GM18873 (cell line): ENCODE measurements at regions not wholly inside any gene's neighbourhood (a gene's known extent, or its start where the extent isn't known, plus 50 kb on each side); places are given as distances from the start of the nearest gene placed in this dataset.

Source experiments
- ATAC-seq: cut with Tn5 transposase; IDR thresholded peaks from one replicate; pipeline ENCODE4 v1.9.1; 2021; ENCODE audit warnings: mild to moderate bottlenecking, moderate library complexity, moderate number of reproducible peaks; ENCODE audit not compliant: unreplicated experiment, low FRiP score

DNA sequence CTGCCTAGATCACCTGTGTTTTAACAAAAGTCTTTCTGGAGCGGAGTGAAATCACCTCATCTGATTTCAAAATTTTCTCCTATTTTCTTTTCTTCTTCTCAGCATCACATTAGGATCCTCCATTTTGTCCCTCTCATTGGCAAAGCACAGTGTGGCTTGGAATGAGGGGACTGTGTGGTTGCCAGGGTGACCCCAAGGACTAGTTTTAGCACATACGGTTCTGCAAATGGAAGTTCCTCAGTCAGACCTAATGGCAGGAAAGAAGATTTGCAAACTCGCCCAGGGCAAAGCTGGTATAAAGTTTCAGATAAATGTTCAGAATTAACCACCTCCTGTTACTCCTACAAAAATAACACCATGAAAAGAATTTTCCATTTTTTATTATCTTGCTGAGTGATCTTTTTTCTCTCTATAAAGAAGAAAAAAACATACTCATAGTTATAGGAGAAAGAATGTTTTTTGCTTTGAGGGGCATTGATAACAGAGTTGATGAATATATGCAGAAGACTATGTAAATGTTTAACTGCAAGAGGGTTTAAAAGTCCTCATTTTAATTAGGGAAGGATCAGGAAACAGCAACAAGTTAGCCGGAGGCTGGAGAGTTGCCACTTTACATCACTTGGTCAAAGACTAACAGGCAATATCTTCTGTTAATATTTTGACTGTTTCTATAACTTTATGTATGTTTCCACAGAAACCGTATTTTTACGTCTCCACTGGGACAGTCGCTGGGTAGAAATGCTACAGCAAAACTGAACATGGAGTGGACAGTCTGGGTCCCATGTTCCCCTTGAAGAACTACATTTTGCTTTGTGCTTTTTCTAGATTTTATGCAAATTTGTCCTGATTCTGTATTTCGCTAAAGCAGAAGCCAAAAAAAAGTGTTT lies 257.8 kb downstream of the NR2F1-AS1 start:
- no peak for ATAC-seq

DNA sequence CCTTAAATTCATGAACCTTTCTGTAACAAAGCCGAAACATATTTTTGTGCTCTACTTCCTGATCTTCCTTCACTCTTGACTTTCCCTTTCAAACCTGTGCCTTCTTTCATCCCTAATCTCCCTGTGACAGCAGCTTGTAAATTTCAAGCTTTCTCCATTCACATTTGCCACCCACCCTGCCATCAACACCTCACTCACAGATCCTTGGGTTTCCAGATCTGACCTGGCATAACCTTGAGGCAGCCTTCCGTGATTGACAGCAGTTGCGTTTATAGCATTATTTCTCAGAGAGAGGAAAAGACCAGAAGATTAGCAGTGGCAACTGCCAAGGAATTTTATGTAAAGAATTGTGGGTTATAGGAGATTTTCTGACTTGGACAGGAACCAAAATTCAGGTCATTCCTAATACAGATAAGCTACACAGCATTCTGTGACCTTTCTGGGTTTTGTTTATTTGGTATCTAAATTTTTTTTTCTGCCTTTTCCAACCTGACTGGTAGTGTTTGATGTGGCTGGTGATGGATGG lies 260.0 kb downstream of the NR2F1-AS1 start:
- no peak for ATAC-seq

DNA sequence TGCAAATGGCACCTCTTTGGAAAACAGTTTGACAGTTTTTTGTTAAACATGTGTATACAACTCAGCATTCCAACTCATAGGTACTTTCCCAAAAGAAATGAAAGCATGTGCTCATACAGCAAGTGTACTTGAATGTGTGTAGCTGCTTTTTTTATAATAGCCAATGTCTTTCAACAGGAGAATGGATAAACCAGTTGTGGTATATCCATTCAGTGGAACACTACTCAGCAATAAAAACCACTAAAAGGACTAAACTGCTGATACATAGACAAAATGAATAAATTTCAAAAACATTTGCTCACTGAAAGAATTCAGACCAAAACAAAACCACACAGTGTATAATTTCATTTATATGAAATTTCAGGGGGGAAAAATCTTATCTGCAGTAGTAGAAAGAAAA lies 267.3 kb downstream of the NR2F1-AS1 start:
- ATAC-seq = no peak

DNA sequence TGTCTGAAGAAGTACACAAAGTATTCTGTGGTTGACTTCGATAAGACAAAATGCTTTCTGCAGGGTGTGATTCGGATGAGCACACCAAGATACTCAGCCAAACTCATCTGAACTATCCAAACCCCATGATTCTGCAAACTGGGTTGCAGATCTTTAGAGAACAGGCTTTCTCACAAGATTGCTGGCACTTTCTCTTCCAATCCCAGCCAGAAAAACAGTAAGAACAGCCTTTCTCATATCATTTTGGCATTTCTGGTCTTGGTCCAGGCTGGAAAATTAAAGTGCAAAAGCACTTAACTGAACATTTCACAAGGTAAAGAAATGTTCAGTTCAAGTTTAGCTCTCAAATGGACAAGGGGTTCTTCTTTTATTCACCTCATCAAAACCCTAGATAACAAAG lies 269.1 kb downstream of the NR2F1-AS1 start:
- no peak for ATAC-seq

DNA sequence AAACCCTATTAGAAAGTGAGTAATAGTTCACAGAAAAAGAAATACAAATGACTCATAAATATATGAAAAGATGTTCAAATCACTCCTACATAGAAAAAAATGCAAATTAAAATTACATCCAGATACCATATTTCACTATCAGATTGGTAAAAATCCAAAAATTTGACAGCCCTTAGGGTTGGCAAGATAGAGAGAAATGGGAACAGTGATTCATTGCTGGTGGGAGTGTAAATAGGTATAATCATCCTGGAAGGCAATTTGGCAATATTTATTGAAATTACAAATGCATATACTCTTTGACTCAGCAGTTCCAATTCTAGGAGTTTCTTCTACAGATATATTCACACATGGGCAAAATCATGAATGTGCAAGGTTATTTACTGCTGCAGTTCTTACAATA lies 273.5 kb downstream of the NR2F1-AS1 start:
- no peak for ATAC-seq

DNA sequence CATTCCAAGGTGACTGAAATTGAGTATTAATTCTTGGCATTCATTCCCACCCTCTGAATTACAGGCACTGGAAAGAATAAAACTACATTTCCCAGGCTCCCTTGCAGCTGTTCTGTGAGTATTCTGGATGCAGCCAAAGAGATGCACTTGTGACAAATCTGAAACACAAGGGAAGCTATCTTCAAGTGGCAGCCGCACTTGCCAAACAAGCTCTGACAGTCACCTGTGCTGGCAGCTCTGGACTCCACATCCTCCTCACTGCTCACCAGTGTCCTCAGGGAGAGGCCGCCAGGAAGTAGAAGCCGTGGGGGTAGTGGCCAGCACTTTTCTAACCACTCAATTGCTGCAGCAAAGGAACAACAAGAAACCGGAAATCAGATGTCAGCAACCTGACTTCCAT lies 275.0 kb downstream of the NR2F1-AS1 start:
- no peak for ATAC-seq

DNA sequence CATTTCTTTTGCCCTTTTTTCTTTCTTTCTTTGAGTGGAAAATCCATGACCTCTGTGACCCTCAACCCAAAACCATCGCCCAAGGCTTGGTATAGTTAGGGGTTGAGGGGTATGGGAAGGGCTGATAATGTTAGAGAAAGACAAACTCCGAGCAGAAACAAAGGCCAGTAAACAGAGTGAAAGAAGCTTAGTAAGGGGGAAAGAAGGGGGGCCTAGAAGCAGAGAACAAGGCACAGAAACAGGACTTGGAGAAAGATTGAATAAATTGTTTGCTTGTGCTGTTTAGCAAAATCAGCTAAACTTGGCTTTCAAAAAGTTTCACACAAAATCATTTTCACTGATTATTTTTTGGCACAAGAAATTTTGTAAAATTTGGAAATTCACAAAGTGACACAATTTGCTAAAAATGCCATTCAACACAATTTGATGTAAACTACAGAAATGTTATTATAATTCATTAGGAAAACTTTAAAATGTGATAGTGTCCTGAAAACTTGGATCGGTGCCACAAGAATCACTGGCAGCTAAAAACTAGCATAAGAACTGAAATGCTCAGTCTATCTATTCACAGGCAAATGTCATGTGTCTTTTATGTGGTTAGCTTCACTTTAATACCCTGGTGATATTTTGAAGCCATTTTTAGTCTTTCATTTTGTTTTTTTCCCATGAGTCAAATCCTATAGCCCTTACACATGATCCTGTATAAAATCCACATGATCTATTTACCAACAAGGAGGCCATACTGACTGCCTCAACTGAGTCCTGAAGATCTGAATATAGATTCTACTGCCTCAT lies 276.4 kb downstream of the NR2F1-AS1 start:
- no peak for ATAC-seq

DNA sequence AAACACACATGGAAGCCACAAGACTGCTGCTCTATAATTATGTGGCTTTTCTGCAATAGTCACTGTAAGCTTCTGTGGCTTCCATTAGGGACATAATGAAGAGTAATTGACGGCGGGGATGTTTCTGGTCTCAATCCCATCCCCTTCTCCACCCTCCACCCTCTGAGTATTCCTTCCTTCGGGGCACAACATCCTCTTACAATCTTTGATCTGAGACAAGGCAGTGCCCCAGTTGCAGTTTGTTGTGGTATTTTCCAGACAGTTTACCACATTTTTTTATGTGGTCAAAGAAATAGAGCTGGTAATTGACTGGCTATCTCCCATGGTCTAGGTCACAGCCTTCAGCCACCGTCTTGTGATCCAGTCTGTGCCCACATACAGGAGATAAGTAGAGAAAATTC lies 277.7 kb downstream of the NR2F1-AS1 start:
- ATAC-seq = no peak

DNA sequence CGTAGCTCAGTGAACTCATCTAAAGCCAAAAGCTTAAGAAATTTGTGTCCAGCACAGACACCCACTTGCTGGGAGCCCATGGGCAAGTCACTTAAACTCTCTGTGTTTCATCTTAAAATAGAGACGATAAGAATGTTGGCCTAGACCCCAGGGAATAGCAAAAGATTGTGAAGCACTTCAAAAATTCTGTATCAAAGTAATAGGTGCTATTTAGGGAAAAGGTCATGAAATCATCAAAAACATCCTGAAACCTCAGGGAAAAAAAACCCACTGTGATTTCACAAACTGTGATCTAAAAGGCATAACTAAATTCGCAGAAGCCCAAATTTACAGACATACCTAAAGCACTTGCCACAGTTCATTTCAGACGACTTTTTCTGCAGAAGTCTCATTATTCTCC lies 278.3 kb downstream of the NR2F1-AS1 start:
- ATAC-seq = no peak

DNA sequence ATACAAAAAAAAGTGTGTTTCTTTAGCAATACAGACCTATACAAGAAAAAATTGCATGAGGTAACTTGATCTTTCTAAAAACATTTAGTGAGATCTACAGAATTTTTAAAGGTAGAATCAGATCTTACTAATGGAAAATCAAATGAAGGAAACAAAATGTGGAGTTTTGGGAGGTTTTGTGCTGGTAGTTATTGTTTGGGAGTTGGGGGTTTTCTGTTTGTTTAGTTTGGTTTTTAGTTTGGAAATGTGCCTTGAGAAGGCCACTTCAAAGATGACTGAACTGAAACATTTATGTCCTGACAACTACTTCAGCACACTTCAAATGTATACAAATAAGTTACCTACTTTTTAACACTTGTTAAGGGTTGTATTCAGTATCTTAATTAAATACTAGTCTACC lies 280.1 kb downstream of the NR2F1-AS1 start:
- no peak for ATAC-seq

DNA sequence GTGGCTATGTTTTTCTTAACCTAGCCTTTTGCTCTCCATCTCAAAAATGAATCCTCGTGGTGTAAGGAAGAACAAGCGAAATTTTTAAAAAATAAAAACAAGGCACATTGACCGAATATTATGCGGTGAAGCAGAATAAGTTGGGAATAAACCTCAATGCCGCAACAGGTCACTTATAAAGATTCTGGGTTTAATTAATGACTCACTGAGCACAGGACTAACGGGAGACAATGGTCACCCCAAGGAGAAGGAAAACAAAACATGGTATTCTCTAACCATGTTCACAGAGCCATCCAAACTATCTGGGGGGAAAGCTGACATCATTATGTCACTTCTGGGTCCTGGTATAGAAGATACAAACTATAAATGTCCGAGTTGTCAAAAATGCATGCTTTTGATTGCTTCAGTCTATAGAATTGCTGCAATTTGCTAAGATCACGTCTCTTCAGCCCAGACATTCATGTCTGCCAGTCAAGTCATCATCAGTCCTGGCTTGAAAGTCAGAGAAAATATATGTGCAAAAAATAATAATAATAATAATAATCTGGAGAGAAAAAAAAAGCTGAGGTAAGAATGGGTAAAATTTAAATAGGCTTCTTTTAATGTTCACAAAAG lies 280.6 kb downstream of the NR2F1-AS1 start:
- no peak for ATAC-seq

DNA sequence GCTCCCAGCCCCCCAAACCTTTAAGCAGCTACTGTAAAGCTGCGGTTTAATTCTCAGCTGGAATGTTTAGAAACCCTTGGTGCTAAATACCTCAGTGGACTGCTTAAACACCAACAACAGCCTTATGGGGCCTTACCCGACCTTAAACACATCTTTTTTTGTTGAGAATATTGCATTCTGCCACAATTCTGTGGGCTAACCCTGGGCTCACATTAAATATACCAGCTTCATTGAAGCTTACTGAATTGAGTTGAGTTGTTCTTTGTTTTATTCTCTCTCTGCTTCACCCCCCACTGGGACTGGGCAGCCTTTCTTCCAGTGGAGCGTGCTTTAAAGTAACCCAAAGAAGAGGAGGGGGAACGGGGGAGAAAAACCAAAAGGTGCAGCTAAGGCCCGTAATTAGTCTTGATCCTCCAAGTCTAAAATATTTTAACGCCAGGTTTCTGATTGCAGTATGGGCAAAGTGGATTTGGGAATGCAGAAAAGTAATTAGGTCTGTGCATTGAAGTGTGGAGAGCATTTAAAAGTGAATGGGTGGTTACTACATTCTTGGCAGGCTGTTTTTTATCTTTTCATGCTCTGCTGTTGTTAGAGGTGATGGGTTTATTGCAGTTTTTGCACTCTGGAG lies 281.2 kb downstream of the NR2F1-AS1 start:
- no peak for ATAC-seq

DNA sequence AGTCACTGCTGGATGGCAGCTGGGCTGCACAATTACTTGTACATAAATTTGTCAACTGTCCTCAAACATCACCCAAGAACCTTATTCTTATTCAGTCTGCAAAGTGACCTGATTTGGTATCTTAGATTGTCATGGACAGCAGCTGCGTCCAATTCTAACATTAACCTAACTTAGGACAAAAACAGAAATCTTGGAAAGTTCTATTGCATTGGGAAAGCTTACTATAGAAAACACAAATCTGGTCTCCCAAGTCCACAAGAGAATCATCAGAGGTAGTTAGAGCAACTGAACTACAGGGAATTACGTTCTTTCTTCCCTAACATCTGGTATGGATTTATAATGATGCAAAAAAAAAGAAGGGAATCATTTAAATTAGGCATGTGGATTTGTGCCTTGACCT lies 283.9 kb downstream of the NR2F1-AS1 start:
- no peak for ATAC-seq

DNA sequence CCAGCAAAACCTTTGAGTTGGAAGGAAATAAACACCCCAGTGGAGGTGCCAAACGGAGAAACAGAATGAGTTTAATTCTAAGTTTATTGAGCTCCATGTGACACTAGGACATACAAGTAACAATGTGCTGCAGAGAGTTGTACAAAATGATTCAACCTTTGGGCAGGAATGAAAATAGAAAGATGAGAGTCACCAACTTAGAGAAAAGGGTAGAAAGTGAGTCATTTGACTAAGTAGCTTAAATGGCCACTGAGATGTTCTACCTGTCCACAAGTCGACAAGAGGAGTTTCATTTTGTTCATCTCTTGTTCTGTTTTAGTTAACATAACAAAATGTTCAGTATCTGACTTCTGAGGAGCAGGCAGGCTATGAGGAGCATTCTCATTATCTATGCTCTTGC lies 284.7 kb downstream of the NR2F1-AS1 start:
- no peak for ATAC-seq

DNA sequence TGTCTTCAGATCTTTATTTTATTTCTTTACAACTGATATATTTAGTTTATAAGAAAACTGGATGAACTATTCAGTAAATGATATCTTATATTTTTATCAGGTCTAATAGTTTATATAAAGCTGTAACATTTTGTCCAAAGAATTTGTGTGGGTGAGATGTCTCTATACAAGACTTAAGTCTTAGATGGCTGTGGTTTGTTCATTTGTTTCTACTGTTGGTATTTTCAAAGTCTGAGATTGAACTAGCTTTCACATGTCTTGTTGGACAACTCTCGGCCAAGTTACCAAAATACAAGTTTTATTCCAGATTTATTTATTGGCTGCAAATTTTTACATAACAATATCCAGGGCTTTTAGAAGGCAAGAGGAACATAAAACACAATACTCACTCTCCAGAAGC lies 286.0 kb downstream of the NR2F1-AS1 start:
- no peak for ATAC-seq

DNA sequence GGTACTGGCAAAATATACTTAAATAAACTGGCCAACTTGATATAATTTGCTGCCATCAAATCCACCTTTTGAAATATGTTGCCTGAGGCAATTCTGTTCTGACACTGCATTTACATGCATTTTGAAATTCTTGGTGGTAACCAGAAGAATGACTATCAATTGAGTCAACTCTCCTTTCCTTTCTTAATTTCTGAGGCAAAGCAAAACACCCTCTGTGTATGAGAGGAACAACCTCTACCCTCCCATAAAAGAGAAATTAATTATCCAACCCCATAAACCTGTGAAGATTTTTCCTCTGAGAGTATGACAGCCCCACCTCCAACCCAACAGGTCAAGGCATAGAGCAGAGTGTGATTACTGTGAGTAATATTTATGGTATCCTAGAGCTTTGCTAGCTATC lies 286.8 kb downstream of the NR2F1-AS1 start:
- ATAC-seq = no peak

DNA sequence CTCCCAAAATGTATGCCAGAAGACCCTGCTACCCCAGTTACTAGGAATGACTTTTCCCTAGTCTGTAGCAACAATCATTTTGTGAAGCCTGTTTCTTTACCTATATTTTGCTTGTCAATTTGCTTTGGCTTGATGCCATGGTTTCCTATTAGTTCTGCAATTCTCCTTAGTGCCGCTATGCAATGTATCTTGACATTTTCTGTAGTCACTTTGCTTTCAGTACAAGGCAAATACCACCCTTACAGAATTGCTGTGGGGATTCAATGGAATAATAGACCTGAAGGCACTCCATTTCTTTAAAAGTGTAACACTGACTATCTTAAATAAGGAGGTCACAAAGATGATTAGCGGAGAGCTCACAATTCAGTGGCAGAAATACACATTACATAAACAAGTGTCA lies 291.1 kb downstream of the NR2F1-AS1 start:
- ATAC-seq = no peak

DNA sequence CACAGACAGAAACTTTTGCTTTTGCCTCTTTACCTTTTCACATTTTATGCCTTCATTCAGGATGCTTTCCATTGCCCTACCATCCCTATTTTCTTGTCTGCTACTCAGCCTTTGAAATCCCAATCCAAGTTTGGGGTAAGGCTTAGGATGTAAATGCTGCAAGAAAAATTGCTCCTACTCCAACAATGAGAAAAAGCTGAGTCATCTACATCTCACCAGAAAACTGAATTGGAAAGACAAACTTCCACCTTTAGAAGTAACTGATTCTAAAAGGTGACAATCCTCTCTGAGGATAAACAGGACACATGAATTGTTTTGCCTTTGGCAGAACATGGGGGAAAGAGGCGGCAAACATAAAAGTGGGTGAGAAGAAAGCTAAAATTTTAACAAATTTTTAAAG lies 295.6 kb downstream of the NR2F1-AS1 start:
- no peak for ATAC-seq

DNA sequence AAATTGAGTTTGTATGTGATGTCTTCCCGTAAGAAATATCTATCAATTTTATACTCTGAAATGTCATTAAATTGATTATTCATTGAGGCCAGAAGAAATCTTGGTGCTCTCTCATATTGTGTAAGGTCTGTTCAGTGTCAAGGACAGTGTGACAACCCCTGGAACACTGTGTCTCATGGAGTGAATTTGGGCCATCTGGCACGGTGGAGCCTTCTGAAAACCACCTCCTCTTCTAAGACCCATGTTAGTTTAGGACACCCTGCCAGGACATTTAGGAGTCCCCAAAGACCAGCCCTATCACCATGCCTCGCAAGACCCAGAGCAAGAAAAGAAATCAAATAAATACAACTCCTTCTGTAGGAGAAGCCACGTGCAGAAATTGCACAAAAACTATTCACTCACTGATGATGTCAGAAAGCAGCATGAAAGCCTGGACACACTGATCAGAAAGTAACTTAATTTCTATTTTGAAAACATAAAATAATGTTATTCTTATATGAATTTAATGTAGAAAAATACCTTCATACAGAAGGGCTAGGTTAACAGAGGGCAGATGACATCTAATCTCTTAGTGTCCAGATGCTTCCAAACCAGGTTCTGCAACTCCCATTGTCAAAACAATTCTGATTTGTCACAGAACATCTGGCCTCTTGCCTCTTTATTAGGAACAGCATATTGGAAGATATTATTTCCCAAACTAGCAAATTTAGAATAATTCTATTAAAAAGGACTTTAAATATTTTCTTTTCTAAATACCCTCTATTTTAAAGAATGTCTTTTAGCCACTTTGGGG lies 298.8 kb downstream of the NR2F1-AS1 start:
- no peak for ATAC-seq

DNA sequence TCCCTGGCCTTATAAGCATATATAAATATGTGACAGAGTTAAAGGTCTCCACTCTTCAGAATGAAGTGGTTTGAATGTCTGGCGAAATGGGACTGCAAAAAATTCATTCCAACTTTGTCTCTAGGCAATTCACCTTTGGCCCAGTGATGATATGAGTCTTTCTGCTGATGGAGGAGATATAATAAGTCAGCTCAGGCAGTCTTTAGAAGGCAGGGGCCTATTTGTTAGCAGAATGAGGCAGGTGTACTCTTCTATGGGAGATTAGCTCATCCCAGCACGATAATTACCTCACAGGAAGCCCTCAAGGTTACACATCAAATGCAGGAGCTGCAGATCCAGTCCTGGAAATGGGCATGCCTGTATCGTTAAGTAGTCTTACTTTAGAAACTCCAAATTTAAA lies 300.5 kb downstream of the NR2F1-AS1 start:
- ATAC-seq = no peak
